CD4-positive, alpha-beta memory T cell (primary cell): ENCODE measurements at regions not wholly inside any gene's neighbourhood (a gene's known extent, or its start where the extent isn't known, plus 50 kb on each side); places are given as distances from the start of the nearest gene placed in this dataset.

Experiments
- CTCF ChIA-PET: fragments of 350-600 bp; sonication (Branson Sonifier 250); formaldehyde crosslinking; loops from one replicate; lab custom pipeline; 2021; ENCODE audit warnings: inconsistent platforms; ENCODE audit not compliant: partially characterized antibody; lab: Charles Lee
- POLR2A ChIA-PET: fragments of 350-600 bp; sonication (Branson Sonifier 250); formaldehyde crosslinking; loops from one replicate; lab custom pipeline; 2021; ENCODE audit not compliant: partially characterized antibody; lab: Charles Lee
- DNase-seq, 5 donors: peaks; one replicate each; pipeline versions ENCODE4 v3.0.0 to v3.0.0-alpha.2; 2020 to 2022; ENCODE audit warnings: mixed read lengths in 1 of 5
- H3K27ac ChIP-seq: one replicate; pipeline ENCODE4 v1.7.0; 2013; ENCODE audit warnings: low read depth, low read length
- H3K27me3 ChIP-seq: 2 replicates; pipeline ENCODE4 v1.7.0; 2013; ENCODE audit warnings: mild to moderate bottlenecking, low read length, moderate library complexity; ENCODE audit not compliant: insufficient read depth
- H3K36me3 ChIP-seq: 2 replicates; pipeline ENCODE4 v1.7.0; 2013; ENCODE audit warnings: mild to moderate bottlenecking, low read length, moderate library complexity; ENCODE audit not compliant: insufficient read depth
- H3K4me1 ChIP-seq: 2 replicates; pipeline ENCODE4 v1.7.0; 2013; ENCODE audit warnings: mild to moderate bottlenecking, low read length, moderate library complexity; ENCODE audit not compliant: insufficient read depth
- H3K4me3 ChIP-seq, 2 donors: one replicate each; pipeline ENCODE4 v1.7.0; 2013; ENCODE audit warnings: low read length in 2 of 2, mild to moderate bottlenecking in 1 of 2
- H3K9me3 ChIP-seq, 2 donors: one replicate each; pipeline ENCODE4 v1.7.0; 2013; ENCODE audit warnings: low read length in 2 of 2, control low read depth in 1 of 2; ENCODE audit not compliant: control insufficient read depth in 1 of 2
- H3K27ac Mint-ChIP-seq, 7 donors: one replicate each; pipeline ENCODE4 v1.8.0; 2020 to 2021; ENCODE audit warnings: mixed read lengths in 7 of 7, mild to moderate bottlenecking in 6 of 7, inconsistent platforms in 3 of 7, moderate library complexity in 3 of 7
- H3K27me3 Mint-ChIP-seq, 2 donors: one replicate each; pipeline ENCODE4 v1.8.0; 2020 to 2021; ENCODE audit warnings: mixed read lengths in 2 of 2
- H3K36me3 Mint-ChIP-seq, 2 donors: one replicate each; pipeline ENCODE4 v1.8.0; 2020 to 2021; ENCODE audit warnings: mixed read lengths in 2 of 2, inconsistent platforms in 1 of 2, mild to moderate bottlenecking in 1 of 2
- H3K4me1 Mint-ChIP-seq, 4 donors: one replicate each; pipeline ENCODE4 v1.8.0; 2020 to 2021; ENCODE audit warnings: mixed read lengths in 4 of 4, mild to moderate bottlenecking in 1 of 4
- H3K4me3 Mint-ChIP-seq, 8 donors: one replicate each; pipeline ENCODE4 v1.8.0; 2020 to 2021; ENCODE audit warnings: mixed read lengths in 8 of 8, mild to moderate bottlenecking in 7 of 8, moderate library complexity in 6 of 8, inconsistent platforms in 3 of 8
- H3K9me3 Mint-ChIP-seq, 8 donors: one replicate each; pipeline ENCODE4 v1.8.0; 2020 to 2021; ENCODE audit warnings: mixed read lengths in 8 of 8, mild to moderate bottlenecking in 5 of 8, inconsistent platforms in 3 of 8, moderate library complexity in 1 of 8
- intact Hi-C: fragments of 100-400 bp; cut with micrococcal nuclease; formaldehyde crosslinking; loops from one replicate; pipeline ENCODE4 v1.15.1; 2023

- DNase-seq, result no peak
- ChIA-PET CTCF (no interaction called here), POLR2A (no interaction called here)
- Histone ChIP-seq H3K4me1 (no peaks in the 10 kb centered on the region), H3K36me3 (no peaks in the 10 kb centered on the region), H3K9me3 (no peaks in the 10 kb centered on the region), H3K4me3 (no peak overlapping the region), H3K27me3 (no peaks in the 10 kb centered on the region), H3K27ac (no peak overlapping the region)
- H3K27me3 Mint-ChIP-seq, result no peaks in the 10 kb centered on the region
- intact Hi-C loops, result no loop called here
- H3K36me3 Mint-ChIP-seq, result no peaks in the 10 kb centered on the region
- no peak overlapping the region for H3K4me3 Mint-ChIP-seq
- no peaks in the 10 kb centered on the region for H3K4me1 Mint-ChIP-seq
- H3K9me3 Mint-ChIP-seq, result peaks cover 0 to 14% (median 5%) of the 10 kb centered on the region in 8 donors
- no peak overlapping the region for H3K27ac Mint-ChIP-seq
Measured at GRCh38 chr9:80899208-80899607, 790.1 kb downstream of the TLE1 start.

GRCh38 chr9:80893190-80893589 is 796.2 kb downstream of the TLE1 start:
- H3K4me3 Mint-ChIP-seq, result no peak overlapping the region
- no peak for DNase-seq
- no peaks in the 10 kb centered on the region for H3K36me3 Mint-ChIP-seq
- no peak overlapping the region for H3K27ac Mint-ChIP-seq
- ChIA-PET POLR2A (no interaction called here), CTCF (no interaction called here)
- H3K27ac ChIP-seq, result no peak overlapping the region
- H3K4me1 Mint-ChIP-seq, result no peaks in the 10 kb centered on the region
- H3K4me3 ChIP-seq, result no peak overlapping the region
- no peaks in the 10 kb centered on the region for H3K9me3 ChIP-seq
- no peaks in the 10 kb centered on the region for H3K4me1 ChIP-seq
- intact Hi-C loops, result no loop called here
- H3K36me3 ChIP-seq, result no peaks in the 10 kb centered on the region
- H3K9me3 Mint-ChIP-seq, result peaks cover 0 to 5% (median 2%) of the 10 kb centered on the region in 8 donors
- H3K27me3 Mint-ChIP-seq, result no peaks in the 10 kb centered on the region
- no peaks in the 10 kb centered on the region for H3K27me3 ChIP-seq

- Mint-ChIP-seq H3K27ac (no peak overlapping the region), H3K9me3 (peaks cover 0 to 5% (median 2%) of the 10 kb centered on the region in 8 donors), H3K4me1 (no peaks in the 10 kb centered on the region), H3K27me3 (no peaks in the 10 kb centered on the region), H3K36me3 (no peaks in the 10 kb centered on the region), H3K4me3 (no peak overlapping the region)
- ChIA-PET CTCF (no interaction called here), POLR2A (no interaction called here)
- Histone ChIP-seq H3K4me3 (no peak overlapping the region), H3K36me3 (no peaks in the 10 kb centered on the region), H3K27ac (no peak overlapping the region), H3K4me1 (no peaks in the 10 kb centered on the region), H3K27me3 (no peaks in the 10 kb centered on the region), H3K9me3 (no peaks in the 10 kb centered on the region)
- intact Hi-C loops, result no loop called here
- DNase-seq, result no peak
Measured at GRCh38 chr9:80892703-80893102, 796.6 kb downstream of the TLE1 start.

GRCh38 chr9:80890124-80890523 is 799.2 kb downstream of the TLE1 start:
- Mint-ChIP-seq H3K4me1 (no peaks in the 10 kb centered on the region), H3K36me3 (no peaks in the 10 kb centered on the region), H3K27me3 (no peaks in the 10 kb centered on the region), H3K9me3 (peaks cover 0 to 6% (median 1%) of the 10 kb centered on the region in 8 donors), H3K27ac (no peak overlapping the region), H3K4me3 (no peak overlapping the region)
- H3K4me3 ChIP-seq, result no peak overlapping the region
- CTCF ChIA-PET, result no interaction called here
- no peaks in the 10 kb centered on the region for H3K4me1 ChIP-seq
- no peak for DNase-seq
- no peaks in the 10 kb centered on the region for H3K27me3 ChIP-seq
- no peak overlapping the region for H3K27ac ChIP-seq
- intact Hi-C loops, result no loop called here
- POLR2A ChIA-PET, result no interaction called here
- H3K36me3 ChIP-seq, result no peaks in the 10 kb centered on the region
- no peaks in the 10 kb centered on the region for H3K9me3 ChIP-seq

- Histone ChIP-seq H3K27ac (no peak overlapping the region), H3K36me3 (no peaks in the 10 kb centered on the region), H3K4me3 (no peak overlapping the region), H3K9me3 (no peaks in the 10 kb centered on the region), H3K4me1 (no peaks in the 10 kb centered on the region), H3K27me3 (no peaks in the 10 kb centered on the region)
- no peaks in the 10 kb centered on the region for H3K36me3 Mint-ChIP-seq
- intact Hi-C loops, result no loop called here
- ChIA-PET POLR2A (no interaction called here), CTCF (no interaction called here)
- peaks cover 0 to 12% (median 3%) of the 10 kb centered on the region in 8 donors for H3K9me3 Mint-ChIP-seq
- no peak overlapping the region for H3K27ac Mint-ChIP-seq
- DNase-seq, result no peak
- H3K27me3 Mint-ChIP-seq, result no peaks in the 10 kb centered on the region
- H3K4me3 Mint-ChIP-seq, result no peak overlapping the region
- H3K4me1 Mint-ChIP-seq, result no peaks in the 10 kb centered on the region
Measured at GRCh38 chr9:80885894-80886293, 803.5 kb downstream of the TLE1 start.

GRCh38 chr9:80883826-80884579 is 805.3 kb downstream of the TLE1 start:
- Histone ChIP-seq H3K27me3 (no peaks in the 10 kb centered on the region), H3K27ac (no peak overlapping the region), H3K9me3 (no peaks in the 10 kb centered on the region), H3K36me3 (no peaks in the 10 kb centered on the region), H3K4me1 (no peaks in the 10 kb centered on the region), H3K4me3 (no peak overlapping the region)
- Mint-ChIP-seq H3K36me3 (no peaks in the 10 kb centered on the region), H3K27me3 (no peaks in the 10 kb centered on the region), H3K4me1 (no peaks in the 10 kb centered on the region), H3K9me3 (peaks cover 0 to 12% (median 3%) of the 10 kb centered on the region in 8 donors), H3K27ac (no peak overlapping the region), H3K4me3 (no peak overlapping the region)
- no peak for DNase-seq
- intact Hi-C loops, result no loop called here
- CTCF ChIA-PET, result no interaction called here
- POLR2A ChIA-PET, result no interaction called here

- no peaks in the 10 kb centered on the region for H3K4me1 Mint-ChIP-seq
- no peaks in the 10 kb centered on the region for H3K27me3 ChIP-seq
- peaks cover 0 to 12% (median 3%) of the 10 kb centered on the region in 8 donors for H3K9me3 Mint-ChIP-seq
- ChIA-PET POLR2A (no interaction called here), CTCF (no interaction called here)
- H3K27ac Mint-ChIP-seq, result no peak overlapping the region
- H3K36me3 ChIP-seq, result no peaks in the 10 kb centered on the region
- H3K9me3 ChIP-seq, result no peaks in the 10 kb centered on the region
- intact Hi-C loops, result no loop called here
- H3K4me1 ChIP-seq, result no peaks in the 10 kb centered on the region
- no peak for DNase-seq
- H3K36me3 Mint-ChIP-seq, result no peaks in the 10 kb centered on the region
- H3K4me3 ChIP-seq, result no peak overlapping the region
- H3K4me3 Mint-ChIP-seq, result no peak overlapping the region
- no peak overlapping the region for H3K27ac ChIP-seq
- H3K27me3 Mint-ChIP-seq, result no peaks in the 10 kb centered on the region
Measured at GRCh38 chr9:80883426-80883825, 805.9 kb downstream of the TLE1 start.
